HG03565 (cell line): ENCODE measurements at regions not wholly inside any gene's neighbourhood (a gene's known extent, or its start where the extent isn't known, plus 50 kb on each side); places are given as distances from the start of the nearest gene placed in this dataset.

Experiments used
- ATAC-seq: cut with Tn5 transposase; IDR thresholded peaks from one replicate; pipeline ENCODE4 v1.9.1; 2021; ENCODE audit warnings: mild to moderate bottlenecking, moderate library complexity; ENCODE audit not compliant: unreplicated experiment

- no peak for ATAC-seq
These were observed 360.6 kb upstream of the USP24 start for GRCh38 chr1:55575571-55576279.

- ATAC-seq = no peak
These were observed 359.6 kb upstream of the USP24 start for GRCh38 chr1:55574691-55575225.

DNA sequence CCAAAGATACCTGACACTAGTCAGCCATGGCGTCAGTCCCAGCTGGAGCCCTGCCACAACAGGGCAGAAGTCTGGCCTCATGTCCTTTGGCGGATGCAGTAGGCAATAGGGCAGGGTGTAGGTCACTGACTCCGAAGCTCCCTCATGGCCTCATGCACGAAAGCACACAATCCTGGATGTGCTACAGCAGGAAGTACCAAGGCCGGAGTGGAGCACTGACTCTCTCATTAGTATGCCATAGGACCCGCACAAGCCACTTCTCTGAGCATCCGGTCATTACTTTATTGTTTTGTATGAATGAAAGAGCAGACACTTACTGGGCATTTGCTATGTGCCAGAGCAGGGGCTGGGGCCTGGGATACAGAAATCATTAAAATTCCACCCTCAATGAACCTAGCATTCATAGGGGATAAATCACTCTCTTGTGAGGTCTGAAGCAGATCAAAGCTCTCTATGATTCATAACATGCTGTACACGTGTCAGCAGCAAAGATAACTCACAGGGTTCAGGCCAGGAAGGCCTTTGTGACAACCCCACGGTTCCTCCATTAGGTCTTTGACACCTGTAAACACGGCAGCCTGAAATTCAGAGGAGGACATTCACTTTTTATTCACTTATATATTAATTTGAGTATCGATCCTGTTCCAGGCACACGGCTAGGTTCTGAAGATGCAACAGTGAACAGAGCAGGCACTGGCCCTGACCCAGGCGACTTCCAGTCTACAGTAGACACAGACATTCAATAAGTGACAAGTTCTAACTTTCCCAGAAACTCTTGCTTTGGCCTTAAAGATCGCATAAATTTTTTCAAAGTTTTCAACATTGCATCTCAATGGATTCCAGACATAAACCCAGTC lies 357.9 kb upstream of the USP24 start:
- ATAC-seq = no peak

DNA sequence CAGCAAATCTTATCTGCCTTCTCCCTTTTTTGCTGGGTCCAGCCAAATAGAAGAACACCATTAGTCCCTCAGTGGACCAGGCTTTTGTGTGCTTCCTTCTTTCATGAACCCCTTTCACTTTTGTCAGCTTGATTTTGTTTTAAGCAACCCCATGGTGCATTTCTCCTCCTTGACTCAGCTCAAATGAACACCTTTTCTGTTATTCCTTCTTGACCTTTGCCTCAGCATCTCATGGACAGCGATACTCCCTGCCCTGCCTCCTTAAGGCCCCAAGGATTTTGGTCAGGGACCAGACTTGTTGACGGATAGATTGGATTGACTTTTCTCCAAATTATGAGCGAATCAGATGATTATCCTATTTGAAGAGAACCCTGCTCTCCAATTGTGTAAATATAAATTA lies 356.6 kb upstream of the USP24 start:
- ATAC-seq = no peak

- ATAC-seq = no peak
These were observed 354.3 kb upstream of the USP24 start for GRCh38 chr1:55569417-55569816.

GRCh38 chr1:55568732-55569131 lies 353.6 kb upstream of the USP24 start:
- ATAC-seq = no peak

GRCh38 chr1:55560266-55560665 lies 345.1 kb upstream of the USP24 start:
- ATAC-seq = no peak

DNA sequence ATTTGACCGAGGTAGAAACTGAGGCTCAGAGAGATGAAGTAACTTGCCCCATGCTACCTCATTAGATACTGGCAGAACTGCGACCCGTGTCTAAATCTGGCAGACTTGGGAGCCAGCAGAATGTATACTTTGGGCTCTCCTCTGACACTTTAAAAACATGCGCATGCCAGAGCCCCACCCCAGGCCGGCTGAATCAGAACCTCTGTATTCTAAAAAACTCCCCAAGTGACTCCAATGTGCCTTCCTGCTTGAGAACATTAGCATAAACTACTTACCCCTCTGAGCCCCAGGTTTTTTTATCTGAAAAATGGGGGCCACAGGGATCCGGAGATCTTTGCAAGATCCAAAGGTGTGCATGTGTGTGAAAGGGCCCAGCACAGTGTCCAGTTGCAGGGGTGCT lies 344.7 kb upstream of the USP24 start:
- ATAC-seq = no peak

DNA sequence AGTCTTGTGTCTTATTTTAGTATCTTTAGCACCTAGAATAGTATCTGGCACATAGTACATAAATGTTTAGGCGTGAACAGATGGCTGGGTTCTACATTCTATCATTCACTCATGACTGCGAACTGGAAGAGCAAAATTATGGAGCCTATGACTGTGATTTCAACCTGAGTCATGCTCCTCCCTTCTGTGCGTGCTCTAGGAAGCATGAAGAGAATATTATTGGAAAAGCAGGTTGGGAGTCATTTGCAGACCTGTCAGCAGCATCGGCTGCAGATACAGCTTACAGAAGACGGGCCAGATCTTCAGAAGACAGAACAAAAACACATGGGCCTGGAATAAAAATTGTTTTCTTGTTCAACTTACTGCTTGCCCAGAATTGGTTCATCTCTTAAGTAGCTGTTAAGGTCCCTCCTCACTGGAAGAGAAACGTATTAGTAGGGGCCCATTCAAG lies 344.0 kb upstream of the USP24 start:
- ATAC-seq = no peak

DNA sequence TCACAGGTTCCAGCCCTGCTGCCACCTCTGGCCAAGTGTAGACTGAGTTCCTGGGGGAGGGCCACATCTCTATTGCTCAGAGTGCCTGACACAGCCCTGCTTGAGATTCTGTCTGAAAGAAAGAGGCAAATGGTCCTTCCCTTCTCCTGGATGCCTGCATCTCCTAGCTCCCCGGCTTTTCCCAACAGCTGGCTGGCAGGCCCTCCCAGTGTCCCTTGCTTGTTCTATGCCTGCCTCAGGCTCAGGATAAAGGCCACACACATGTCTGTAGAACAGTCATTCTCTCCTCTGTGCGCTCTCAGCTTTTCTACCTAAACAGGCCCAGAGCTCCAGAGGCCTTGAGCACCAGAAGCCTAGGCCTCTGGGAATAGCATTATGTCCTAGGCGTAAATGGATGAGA lies 343.4 kb upstream of the USP24 start:
- ATAC-seq = no peak

GRCh38 chr1:55555956-55556725 lies 341.0 kb upstream of the USP24 start:
- ATAC-seq = no peak

DNA sequence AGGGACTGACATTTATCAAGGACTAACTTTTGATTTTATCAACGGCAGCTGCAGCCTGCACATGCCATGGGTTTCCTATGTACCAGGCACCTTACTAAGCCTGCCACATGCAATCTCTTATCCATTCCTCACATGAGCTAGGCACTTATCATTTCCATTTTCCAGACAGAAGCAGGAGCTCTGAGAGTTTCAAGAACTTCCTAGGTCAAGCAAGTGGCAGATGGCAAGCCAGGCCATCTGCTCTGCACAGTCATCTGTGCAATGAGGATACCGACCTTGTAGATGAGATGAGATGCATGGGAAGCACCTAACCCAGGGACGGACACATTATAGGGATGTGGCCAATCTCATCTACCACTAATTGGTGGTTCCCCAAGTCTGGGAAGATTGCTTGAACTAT lies 339.4 kb upstream of the USP24 start:
- no peak for ATAC-seq

DNA sequence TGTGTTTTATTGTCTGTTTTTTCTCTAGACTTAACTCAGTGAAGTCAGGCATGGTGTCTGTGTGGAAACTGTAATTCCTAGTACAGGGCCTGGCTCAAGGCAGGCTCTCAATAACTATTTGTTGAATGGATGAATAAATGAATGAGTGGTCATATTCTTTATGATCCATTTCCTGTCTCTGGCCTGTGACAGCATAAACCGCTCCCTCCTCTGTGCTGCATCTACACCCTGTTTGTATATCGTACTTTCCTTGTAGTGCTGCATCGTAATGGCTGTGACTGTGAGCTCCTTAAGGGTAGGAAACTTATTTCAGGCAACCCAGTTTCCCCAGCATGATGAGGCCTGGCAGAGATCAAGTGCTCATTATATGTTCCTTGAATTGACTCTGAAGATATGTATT lies 337.5 kb upstream of the USP24 start:
- ATAC-seq = no peak

- no peak for ATAC-seq
These were observed 332.2 kb upstream of the USP24 start for GRCh38 chr1:55547405-55547804.

- ATAC-seq = no peak
These were observed 331.4 kb upstream of the USP24 start for GRCh38 chr1:55546553-55546952.

DNA sequence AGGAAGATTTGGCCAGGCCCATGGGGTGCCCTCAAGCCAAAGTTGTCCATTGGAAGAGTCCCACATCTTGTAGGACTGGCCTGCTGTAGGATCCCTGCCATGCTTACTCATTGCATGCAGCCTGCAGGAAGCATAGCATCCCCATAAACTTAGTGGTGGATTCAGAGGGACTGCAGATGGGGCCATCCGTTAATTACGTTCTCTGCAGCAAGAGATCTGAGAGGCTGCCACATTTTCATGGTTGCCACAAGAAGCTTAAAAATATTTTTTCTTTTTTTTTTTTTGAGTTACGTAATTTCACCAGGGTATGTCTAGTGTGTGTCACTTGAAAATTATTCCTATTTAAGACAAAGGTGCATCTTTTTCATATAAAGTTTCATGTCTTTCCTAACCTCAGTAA lies 329.7 kb upstream of the USP24 start:
- ATAC-seq = no peak

- no peak for ATAC-seq
These were observed 327.8 kb upstream of the USP24 start for GRCh38 chr1:55542901-55543504.

GRCh38 chr1:55541296-55541695 lies 326.1 kb upstream of the USP24 start:
- no peak for ATAC-seq

DNA sequence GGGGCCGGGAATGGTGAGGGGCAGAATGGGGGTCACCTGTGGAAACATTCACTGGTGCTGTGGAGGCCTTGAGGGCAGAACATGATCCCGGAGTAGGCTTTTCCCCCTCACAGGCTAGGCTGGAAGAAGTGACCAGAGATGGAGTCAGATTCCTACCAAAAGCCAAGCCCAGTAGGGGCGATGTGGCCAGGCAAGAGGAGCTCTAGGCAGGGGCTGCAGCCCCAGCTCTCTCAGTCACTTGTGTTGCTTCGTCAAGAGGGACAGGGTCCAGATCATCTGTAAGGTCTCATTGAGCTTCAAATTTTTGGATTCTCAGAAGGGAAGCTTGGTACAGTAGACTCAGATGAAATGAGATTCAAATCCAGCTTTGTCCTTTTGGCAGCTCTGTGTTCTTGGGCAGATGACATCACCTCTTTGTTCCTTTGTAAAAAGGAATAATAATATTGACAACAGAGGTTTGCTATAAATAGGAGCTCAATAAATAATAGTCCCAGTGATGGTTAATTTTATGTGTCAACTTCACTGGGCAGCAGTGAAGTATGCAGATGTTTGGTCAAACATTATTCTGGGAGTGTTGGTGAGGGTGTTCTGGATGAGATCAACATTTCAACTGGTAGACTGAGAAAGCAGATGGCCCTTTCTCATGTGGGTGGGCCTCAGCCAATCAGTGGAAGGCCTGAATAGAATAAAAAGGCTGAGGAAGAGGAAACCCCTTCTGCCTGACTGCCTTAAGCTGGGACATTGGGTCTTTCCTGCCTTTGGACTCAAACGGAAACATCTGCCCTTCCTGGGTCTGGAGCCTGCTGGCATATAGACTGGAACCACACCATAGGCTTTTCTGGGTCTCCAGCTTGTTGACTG lies 324.7 kb upstream of the USP24 start:
- no peak for ATAC-seq

- no peak for ATAC-seq
These were observed 323.3 kb upstream of the USP24 start for GRCh38 chr1:55538428-55538827.
